Adipocyte (in vitro differentiated cells): ENCODE measurements at regions not wholly inside any gene's neighbourhood (a gene's known extent, or its start where the extent isn't known, plus 50 kb on each side); places are given as distances from the start of the nearest gene placed in this dataset.
"Not testable (repeated sequence)": the region's sequence is repeated elsewhere in the genome, so short reads cannot be mapped to it uniquely, and the experiment has no call there.

Experiments
- DNase-seq: peaks from one replicate; pipeline ENCODE4 v3.0.0-alpha.2; 2015; ENCODE audit warnings: low read depth
- H3K27me3 ChIP-seq: replicated peaks from 2 replicates; pipeline ENCODE4 v1.7.0; 2013; ENCODE audit warnings: mild to moderate bottlenecking, low read length, moderate library complexity; ENCODE audit not compliant: control insufficient read depth, insufficient read depth
- H3K36me3 ChIP-seq: 2 replicates; pipeline ENCODE4 v1.7.0; 2013; ENCODE audit warnings: low read length, mild to moderate bottlenecking, moderate library complexity; ENCODE audit not compliant: control insufficient read depth, insufficient read depth, severe bottlenecking
- H3K4me1 ChIP-seq: 2 replicates; pipeline ENCODE4 v1.7.0; 2013; ENCODE audit warnings: mild to moderate bottlenecking, low read length, moderate library complexity; ENCODE audit not compliant: control insufficient read depth, insufficient read depth
- H3K4me3 ChIP-seq: 2 replicates; pipeline ENCODE4 v1.7.0; 2013; ENCODE audit warnings: mild to moderate bottlenecking, low read length, moderate library complexity
- H3K9ac ChIP-seq: 2 replicates; pipeline ENCODE4 v1.7.0; 2013; ENCODE audit warnings: mild to moderate bottlenecking, low read length, moderate library complexity
- H3K9me3 ChIP-seq: 2 replicates; pipeline ENCODE4 v1.7.0; 2013; ENCODE audit warnings: mild to moderate bottlenecking, low read length, moderate library complexity; ENCODE audit not compliant: control insufficient read depth

DNA sequence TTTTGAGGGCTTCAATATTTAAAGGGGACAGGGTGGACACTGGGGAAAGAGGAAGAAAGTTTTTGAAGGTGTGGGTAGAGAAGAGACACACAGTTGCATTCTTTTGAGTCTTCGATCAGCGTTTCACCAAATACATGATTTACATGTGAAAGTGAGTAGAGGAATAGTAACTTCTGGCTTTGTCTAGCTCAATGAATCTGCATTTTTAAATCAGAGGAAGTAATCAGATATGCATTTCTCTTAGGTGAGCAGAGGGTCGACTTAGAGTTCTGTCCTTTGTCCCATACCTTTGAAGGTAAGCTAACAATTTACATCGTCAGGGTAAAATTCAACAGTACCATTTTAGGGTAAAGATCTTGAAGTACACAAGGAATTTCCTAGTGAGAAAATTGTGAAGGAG, 406.4 kb upstream of the ZNF462 start:
- Histone ChIP-seq H3K9me3 (peaks cover 28% of the 10 kb centered on the region), H3K4me3 (no peak overlapping the region), H3K4me1 (no peaks in the 10 kb centered on the region), H3K36me3 (no peaks in the 10 kb centered on the region), H3K9ac (no peak overlapping the region), H3K27me3 (no peaks in the 10 kb centered on the region)
- no peak for DNase-seq

DNA sequence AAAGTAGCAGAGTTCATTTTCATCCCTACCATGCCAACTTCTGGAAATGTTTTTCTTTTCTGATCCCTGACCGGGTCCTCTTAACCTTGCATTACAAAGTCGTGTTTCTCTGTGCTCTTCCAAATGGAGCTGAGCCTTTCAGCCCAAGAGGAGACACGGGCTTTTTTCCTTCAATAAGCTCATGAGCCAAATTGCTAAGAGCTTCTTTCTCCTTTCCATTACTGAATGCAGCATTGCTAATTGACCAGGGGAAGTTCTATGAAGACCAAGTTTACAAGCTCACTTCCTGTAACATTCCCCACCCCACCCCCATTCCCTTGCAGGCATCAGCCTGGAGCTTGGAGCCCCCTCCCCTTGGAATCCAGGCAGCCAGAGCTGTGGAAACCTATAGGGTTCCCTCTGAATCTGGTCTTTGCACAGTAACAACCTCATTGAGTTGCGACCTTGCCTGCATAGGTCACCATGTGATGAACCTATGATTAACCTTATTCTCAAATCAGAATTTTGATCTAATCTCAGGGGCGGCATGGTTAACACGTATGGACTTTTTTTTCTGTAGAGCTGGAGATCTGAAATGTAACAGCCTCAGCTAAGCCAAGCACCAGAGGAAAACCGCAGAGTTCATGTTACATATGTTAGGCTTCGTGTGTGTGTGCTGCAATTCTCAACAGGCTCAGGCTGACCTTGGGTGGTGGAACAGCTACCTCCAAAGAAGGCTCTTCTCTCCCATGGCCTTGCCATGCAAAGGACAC, 395.7 kb upstream of the ZNF462 start:
- H3K36me3 ChIP-seq, result no peaks in the 10 kb centered on the region
- DNase-seq, result no peak
- H3K4me3 ChIP-seq, result no peak overlapping the region
- no peaks in the 10 kb centered on the region for H3K4me1 ChIP-seq
- no peaks in the 10 kb centered on the region for H3K27me3 ChIP-seq
- H3K9me3 ChIP-seq, result peaks cover 11% of the 10 kb centered on the region
- no peak overlapping the region for H3K9ac ChIP-seq

DNA sequence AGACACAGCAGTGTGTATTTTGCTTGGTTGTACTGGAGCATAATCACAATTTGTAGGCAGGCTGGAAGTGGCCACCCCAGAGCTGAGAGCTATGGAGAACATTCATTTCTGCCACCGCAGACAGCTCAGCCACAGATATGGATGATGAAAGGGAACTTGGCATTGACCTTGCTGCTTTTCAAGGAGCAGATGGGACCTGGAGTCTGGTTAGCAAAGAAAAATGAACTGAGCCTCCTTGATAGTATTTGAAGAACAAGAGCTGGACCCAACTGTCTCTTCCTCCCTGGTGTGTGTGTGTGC, 395.2 kb upstream of the ZNF462 start:
- Histone ChIP-seq H3K4me3 (no peak overlapping the region), H3K9me3 (peaks cover 11% of the 10 kb centered on the region), H3K36me3 (no peaks in the 10 kb centered on the region), H3K4me1 (no peaks in the 10 kb centered on the region), H3K27me3 (no peaks in the 10 kb centered on the region), H3K9ac (no peak overlapping the region)
- no peak for DNase-seq

DNA sequence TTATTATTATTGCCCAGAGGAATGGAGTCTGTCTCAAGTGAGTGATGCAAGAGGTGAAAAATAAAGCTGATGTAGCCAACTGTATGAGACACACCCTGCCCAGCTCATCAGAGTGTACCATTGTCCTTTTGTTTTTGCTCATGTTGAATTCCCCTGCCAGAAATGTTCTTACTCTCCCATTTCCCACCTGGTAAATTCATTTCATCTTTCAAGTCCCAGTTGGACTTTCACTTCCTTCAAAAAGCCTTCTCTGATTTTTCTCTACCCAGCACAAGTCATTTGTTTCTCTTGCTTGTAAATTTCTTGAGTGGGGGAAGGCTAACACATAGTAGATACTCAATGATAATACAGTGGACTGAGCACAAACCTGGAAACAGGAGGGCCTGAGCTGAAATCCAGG, 394.5 kb upstream of the ZNF462 start:
- no peak for DNase-seq
- Histone ChIP-seq H3K4me3 (no peak overlapping the region), H3K4me1 (no peaks in the 10 kb centered on the region), H3K36me3 (no peaks in the 10 kb centered on the region), H3K27me3 (no peaks in the 10 kb centered on the region), H3K9me3 (peaks cover 11% of the 10 kb centered on the region), H3K9ac (no peak overlapping the region)

DNA sequence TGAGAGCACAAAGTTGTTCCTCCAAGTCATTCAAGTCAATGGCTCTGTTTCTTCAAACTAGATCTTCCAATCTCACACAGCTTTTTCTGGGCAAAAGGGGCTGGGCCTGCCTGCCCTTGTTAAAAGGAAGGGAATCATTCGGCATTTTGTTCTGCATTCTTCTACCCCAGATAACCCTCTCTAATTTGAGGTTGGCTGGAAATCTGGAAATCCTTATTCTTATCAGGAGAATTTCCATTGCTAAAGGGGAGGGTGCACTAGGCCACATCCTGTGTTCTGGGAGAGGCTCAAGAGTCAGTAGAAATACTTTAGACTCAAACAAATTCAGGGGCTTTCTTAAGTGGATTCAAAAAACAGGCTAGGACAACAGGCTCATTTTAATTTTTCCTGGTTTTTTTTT, 384.7 kb upstream of the ZNF462 start:
- no peaks in the 10 kb centered on the region for H3K36me3 ChIP-seq
- H3K4me1 ChIP-seq, result peaks cover 7% of the 10 kb centered on the region
- no peaks in the 10 kb centered on the region for H3K27me3 ChIP-seq
- H3K9ac ChIP-seq, result no peak overlapping the region
- DNase-seq, result no peak
- H3K9me3 ChIP-seq, result peaks cover 5% of the 10 kb centered on the region
- H3K4me3 ChIP-seq, result no peak overlapping the region

DNA sequence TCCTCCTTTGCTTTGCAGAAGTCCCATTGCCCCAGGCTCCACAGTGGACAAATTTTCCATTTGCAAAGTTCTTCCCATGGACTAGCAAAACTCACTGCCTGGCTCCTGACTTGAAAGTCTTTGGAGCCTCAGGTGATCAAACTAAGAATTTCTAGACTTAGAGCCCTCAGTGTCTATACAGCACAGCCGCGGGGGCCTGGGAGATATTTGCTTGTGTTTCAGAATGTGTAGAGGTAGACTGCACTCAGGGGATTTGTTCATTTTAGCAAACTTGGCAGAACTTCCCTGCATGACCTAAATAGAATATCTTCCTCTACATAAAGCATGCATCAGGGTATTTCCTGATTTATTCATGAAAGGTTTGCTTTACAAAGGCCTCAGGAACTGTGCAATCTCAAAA, 384.2 kb upstream of the ZNF462 start:
- H3K4me3 ChIP-seq, result no peak overlapping the region
- DNase-seq, result no peak
- peaks cover 5% of the 10 kb centered on the region for H3K9me3 ChIP-seq
- H3K9ac ChIP-seq, result no peak overlapping the region
- H3K36me3 ChIP-seq, result no peaks in the 10 kb centered on the region
- peaks cover 7% of the 10 kb centered on the region for H3K4me1 ChIP-seq
- H3K27me3 ChIP-seq, result no peaks in the 10 kb centered on the region

DNA sequence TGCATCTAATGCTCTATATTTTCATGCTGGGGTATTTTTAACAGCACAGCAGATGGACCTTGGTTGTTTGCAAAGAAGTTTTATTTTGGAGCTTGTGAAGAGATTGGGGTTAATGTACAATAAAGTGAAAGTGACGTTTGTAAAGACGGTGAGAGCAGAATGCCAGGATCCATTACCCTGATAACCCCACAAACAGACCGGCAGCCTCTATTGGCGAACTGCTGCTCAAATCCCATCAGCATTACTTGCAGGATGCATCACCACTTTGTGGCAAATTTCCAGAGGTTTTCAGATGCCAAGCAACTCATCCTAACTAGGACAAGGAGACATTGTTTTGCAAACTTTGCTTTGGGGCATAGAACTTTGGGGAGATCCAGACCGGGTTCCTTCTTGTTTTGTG, 383.3 kb upstream of the ZNF462 start:
- peaks cover 7% of the 10 kb centered on the region for H3K4me1 ChIP-seq

DNA sequence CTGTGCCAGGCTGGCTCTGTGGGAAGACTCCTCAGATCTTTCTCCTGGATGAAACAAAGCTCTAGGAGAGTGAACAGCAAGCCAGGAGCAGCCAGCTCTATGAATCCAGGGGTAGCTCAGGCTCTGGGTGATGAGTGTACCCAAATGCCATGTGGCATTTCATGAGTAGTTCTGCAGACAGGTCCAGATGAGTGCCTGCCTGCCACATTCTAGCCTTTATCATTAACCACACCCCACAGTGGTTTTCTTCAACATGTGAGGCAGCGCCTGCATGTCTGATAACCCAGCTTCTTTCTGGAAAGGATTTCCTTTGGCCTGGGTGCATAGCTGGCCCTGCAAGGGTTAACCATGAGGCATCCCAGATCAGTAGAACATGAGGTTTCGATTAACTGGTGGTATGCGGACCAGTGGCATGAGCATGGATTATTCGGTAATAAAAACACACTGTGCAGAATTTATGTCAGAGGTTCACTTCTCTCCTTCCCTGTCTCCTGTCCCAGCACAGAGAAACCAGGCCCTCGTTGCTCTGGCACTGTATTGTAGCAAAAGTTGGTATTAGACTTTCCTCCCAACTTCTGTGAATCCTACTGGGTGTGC, 381.9 kb upstream of the ZNF462 start:
- no peak overlapping the region for H3K9ac ChIP-seq
- H3K9me3 ChIP-seq, result no peaks in the 10 kb centered on the region
- H3K4me1 ChIP-seq, result peaks cover 7% of the 10 kb centered on the region
- no peaks in the 10 kb centered on the region for H3K27me3 ChIP-seq
- DNase-seq, result no peak
- no peaks in the 10 kb centered on the region for H3K36me3 ChIP-seq
- no peak overlapping the region for H3K4me3 ChIP-seq

More for the DNA sequence above, 383.3 kb upstream of the ZNF462 start:
- H3K27me3 ChIP-seq, result no peaks in the 10 kb centered on the region
- no peak overlapping the region for H3K4me3 ChIP-seq
- DNase-seq, result no peak
- H3K9me3 ChIP-seq, result peaks cover 5% of the 10 kb centered on the region
- no peaks in the 10 kb centered on the region for H3K36me3 ChIP-seq
- no peak overlapping the region for H3K9ac ChIP-seq

DNA sequence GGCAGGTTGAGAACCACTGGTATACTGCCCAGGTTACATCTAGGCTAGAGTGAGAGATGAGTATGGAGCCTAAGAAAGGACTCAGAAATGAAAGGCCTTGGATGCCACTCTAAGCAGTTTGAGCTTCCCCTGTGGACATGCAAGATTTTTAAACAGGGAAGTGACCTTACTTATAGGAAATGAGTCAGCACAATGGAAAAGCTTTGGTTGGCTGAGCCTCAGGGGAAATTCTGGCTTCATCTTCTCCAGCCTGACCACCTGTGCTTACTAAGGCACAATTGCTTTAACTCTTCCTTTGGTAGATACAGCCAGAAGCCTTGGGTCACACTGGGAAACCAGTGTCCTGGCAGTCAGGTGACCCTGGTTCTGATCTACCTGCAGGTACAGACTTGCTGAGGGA, 380.2 kb upstream of the ZNF462 start:
- no peaks in the 10 kb centered on the region for H3K27me3 ChIP-seq
- no peak overlapping the region for H3K4me3 ChIP-seq
- peaks cover 7% of the 10 kb centered on the region for H3K4me1 ChIP-seq
- no peak for DNase-seq
- no peaks in the 10 kb centered on the region for H3K9me3 ChIP-seq
- H3K36me3 ChIP-seq, result no peaks in the 10 kb centered on the region
- H3K9ac ChIP-seq, result no peak overlapping the region

DNA sequence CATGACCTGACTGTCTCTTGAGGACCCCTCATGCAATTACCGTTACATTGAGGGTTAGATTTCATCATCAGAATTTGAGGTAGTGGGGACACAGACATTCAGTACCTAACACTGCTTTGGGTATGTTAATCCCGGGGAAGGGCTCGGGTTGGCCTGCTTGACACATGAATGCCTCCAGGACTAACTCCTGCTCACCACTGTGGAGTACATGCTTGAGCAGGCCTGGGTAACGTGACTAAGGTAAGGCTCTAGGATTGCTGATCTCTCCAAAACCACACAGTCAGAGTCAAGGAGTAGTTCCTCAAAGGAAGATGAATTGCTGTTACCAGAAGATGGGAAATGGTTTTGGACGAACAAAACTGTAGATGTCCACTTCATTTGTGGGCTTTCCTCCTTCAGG, 376.3 kb upstream of the ZNF462 start:
- DNase-seq, result no peak
- Histone ChIP-seq H3K4me1 (no peaks in the 10 kb centered on the region), H3K9me3 (no peaks in the 10 kb centered on the region), H3K27me3 (peaks cover 4% of the 10 kb centered on the region), H3K4me3 (no peak overlapping the region), H3K36me3 (no peaks in the 10 kb centered on the region), H3K9ac (no peak overlapping the region)

DNA sequence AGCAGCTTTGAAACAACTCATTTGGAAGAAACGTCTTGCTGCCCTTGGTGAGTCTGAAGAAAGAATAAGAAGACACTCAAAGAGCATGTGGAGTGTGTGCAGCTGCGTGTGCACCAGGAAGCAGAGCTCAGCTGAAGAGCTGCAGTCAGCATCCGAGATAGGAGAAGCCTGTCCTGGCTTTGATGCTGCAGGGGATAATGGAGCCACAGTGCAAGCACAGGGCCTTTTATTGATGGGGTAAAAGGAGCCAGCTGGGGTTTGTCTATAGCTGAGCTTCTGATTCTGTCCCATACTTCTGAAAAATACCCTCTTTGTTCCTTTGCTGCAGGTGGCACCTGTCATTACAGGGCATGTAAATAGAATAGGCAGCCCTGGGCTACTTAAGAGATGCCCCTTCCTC, 375.7 kb upstream of the ZNF462 start:
- H3K4me1 ChIP-seq, result no peaks in the 10 kb centered on the region
- no peak overlapping the region for H3K9ac ChIP-seq
- DNase-seq, result no peak
- H3K27me3 ChIP-seq, result peaks cover 4% of the 10 kb centered on the region
- H3K36me3 ChIP-seq, result no peaks in the 10 kb centered on the region
- H3K9me3 ChIP-seq, result no peaks in the 10 kb centered on the region
- no peak overlapping the region for H3K4me3 ChIP-seq

DNA sequence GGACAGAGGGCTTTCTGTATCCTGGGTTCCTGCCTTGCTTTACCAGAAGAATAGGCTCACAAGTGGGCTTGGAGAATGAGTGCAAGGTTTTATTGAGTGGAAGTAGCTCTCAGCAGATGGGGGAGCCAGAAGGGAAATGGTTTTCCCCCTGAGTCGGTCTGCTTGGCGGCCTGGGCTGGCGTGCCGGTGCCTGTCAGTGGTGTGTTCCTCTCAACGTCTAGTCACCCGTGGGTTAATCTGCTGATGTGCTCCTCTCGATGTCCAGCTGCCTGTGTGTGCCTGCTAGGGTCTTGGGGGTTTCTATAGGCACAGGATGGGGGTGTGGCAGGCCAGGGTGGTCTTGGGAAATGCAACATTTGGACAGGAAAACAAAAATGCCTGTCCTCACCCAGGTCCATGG, 370.8 kb upstream of the ZNF462 start:
- DNase-seq, H3K9me3 ChIP-seq, H3K9ac ChIP-seq, H3K27me3 ChIP-seq, H3K4me1 ChIP-seq, H3K4me3 ChIP-seq, H3K36me3 ChIP-seq: not testable (repeated sequence)
